ENCODE measurements at regions not wholly inside any gene's neighbourhood (a gene's known extent, or its start where the extent isn't known, plus 50 kb on each side); places are given as distances from the start of the nearest gene placed in this dataset.
A peak's percentile ranks its signal among the peaks of the same experiment; 100 is the strongest.

DNA sequence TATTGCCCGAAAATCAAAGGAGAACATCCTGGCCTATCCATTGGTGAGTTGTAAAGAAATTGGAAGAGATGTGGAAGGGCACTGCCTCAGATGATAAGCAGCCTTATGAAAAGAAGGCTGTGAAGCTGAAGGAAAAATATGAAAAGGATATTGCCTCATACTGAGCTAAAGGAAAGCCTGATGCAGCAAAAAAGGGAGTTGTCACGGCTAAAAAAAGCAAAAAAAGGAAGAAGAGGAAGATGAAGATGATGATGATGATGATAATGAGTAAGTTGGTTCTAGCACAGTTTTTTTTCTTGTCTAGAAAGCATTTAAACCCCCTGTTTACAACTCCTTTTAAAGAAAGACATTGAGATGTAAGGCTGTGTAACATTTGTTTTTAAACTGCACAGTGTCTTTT, 59.8 kb upstream of the ZBED3 start:
- ChIA-PET CTCF (interaction anchor here (3.2 kb wide), 1 partner anchor 345 kb away, joined by 20 read pairs; the partner anchor contains the start of gene WDR41), POLR2A (no interaction called here)
- Mint-ChIP-seq H3K36me3 (ENCODE audit: low read depth) (no peaks in the 10 kb centered on the region), H3K4me3 (no peak overlapping the region), H3K27ac (no peak overlapping the region), H3K4me1 (peaks cover 2% of the 10 kb centered on the region), H3K27me3 (peaks cover 2% of the 10 kb centered on the region), H3K9me3 (no peaks in the 10 kb centered on the region)
- ATAC-seq (ENCODE audit: low read depth), result no peak
- no peak for DNase-seq
- intact Hi-C loops (cut with micrococcal nuclease), result no loop called here
- TF ChIP-seq, protein P1, sequence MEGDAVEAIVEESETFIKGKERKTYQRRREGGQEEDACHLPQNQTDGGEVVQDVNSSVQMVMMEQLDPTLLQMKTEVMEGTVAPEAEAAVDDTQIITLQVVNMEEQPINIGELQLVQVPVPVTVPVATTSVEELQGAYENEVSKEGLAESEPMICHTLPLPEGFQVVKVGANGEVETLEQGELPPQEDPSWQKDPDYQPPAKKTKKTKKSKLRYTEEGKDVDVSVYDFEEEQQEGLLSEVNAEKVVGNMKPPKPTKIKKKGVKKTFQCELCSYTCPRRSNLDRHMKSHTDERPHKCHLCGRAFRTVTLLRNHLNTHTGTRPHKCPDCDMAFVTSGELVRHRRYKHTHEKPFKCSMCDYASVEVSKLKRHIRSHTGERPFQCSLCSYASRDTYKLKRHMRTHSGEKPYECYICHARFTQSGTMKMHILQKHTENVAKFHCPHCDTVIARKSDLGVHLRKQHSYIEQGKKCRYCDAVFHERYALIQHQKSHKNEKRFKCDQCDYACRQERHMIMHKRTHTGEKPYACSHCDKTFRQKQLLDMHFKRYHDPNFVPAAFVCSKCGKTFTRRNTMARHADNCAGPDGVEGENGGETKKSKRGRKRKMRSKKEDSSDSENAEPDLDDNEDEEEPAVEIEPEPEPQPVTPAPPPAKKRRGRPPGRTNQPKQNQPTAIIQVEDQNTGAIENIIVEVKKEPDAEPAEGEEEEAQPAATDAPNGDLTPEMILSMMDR (IDR thresholded peaks at IDR 0.05), result no peak

DNA sequence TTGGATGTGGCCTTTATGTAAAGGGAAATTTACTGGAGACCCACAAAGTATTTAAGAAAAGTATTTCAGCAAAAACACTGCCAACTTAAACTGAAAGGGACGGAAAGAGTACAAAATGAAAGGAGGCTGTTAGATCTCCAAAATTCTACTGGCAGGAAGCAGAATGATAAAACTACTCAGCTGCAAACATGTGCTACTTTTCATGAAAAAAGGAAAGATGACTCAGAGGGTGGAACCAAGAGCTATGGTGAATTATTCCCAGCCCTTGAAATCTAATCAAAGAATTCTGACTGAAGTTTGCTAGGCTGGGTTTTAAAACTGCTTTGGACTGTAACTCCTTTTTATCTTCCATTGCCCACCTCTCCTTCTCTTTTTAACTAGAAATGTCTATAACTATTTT, 58.6 kb upstream of the ZBED3 start:
- H3K36me3 Mint-ChIP-seq (ENCODE audit: low read depth), result no peaks in the 10 kb centered on the region
- DNase-seq (no peak), ATAC-seq (ENCODE audit: low read depth) (no peak)
- H3K27ac Mint-ChIP-seq, result no peak overlapping the region
- TF ChIP-seq, protein P1 (IDR thresholded peaks at IDR 0.05), result no peak
- peaks cover 2% of the 10 kb centered on the region for H3K27me3 Mint-ChIP-seq
- no peak overlapping the region for H3K4me3 Mint-ChIP-seq
- H3K4me1 Mint-ChIP-seq, result peaks cover 2% of the 10 kb centered on the region
- ChIA-PET CTCF (interaction anchor here (2.0 to 3.2 kb wide), 2 partner anchors 8 to 347 kb away, joined by 4 to 20 read pairs; partner anchors contain the start of gene WDR41), POLR2A (no interaction called here)
- intact Hi-C loops (cut with micrococcal nuclease), result loop anchor here (2.0 kb wide), 1 partner anchor 863 kb away; no protein-coding TSS in a partner anchor
- no peaks in the 10 kb centered on the region for H3K9me3 Mint-ChIP-seq

DNA sequence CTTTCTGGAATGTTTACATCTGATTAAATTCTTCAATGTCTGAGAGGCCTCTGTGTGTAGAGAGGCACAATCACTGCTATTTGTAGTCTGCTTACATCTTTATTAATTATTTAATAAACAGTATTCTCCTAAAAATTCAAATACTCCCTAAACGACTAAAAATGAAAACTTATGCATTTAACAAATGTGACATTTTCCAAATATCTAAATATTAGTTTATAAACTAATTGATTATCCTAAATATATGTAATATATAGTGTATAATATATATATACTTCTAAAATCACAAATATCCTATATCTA, 57.7 kb upstream of the ZBED3 start:
- POLR2A ChIA-PET, result no interaction called here

DNA sequence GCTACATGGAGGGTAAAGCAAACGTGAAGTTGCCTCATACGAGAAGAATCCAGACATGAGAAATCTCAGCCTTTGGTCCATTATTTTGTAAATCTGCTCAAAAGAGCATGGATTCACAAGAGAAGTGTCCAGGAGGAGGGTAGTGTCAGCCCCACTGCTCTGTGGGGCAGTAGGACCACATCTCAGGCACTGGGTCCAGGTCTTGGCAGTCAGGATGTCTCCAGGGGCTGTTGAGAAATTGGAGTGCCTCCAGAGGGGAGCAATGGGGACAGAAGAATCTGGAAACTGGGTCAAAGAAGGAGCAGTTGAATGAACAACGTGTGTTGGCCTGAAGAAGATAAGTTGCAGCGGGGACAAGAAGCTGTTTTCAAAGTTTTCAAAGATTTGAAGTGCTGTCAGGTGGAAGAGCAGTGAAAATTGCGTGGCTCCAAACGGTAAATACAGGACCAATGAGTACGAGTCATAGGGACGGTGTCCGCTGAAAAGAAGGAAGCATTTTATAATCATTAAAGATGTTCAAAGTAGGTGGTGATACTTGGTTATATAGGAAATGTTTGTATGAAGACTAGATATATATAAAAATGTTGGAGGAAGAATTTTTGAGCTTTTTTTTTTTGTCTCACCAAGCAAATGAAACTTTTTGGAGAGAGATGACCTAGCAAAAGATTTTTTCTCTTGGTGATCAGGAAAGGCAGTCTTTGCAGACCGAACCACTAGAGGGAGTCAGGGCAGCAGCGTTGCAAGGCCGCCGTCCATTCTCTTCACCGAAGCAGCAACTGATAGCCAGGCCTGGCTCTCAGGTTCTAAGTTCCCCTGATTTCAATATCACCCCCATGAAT, 57.1 kb upstream of the ZBED3 start:
- Mint-ChIP-seq H3K4me3 (no peak overlapping the region), H3K27ac (no peak overlapping the region), H3K36me3 (ENCODE audit: low read depth) (no peaks in the 10 kb centered on the region), H3K4me1 (peaks cover 2% of the 10 kb centered on the region), H3K27me3 (peaks cover 2% of the 10 kb centered on the region), H3K9me3 (no peaks in the 10 kb centered on the region)
- POLR2A ChIA-PET, result no interaction called here
- peak; percentile 65 for ATAC-seq (ENCODE audit: low read depth)
- TF ChIP-seq, protein P1 (IDR thresholded peaks at IDR 0.05), result no peak
- DNase-seq, result no peak
- intact Hi-C loops (cut with micrococcal nuclease), result loop anchor here (1.0 to 5.0 kb wide), 7 partner anchors 276 to 1125 kb away; partner anchors contain the start of gene WDR41
- CTCF ChIA-PET, result interaction anchor here (0.7 to 3.2 kb wide), 5 partner anchors 10 to 348 kb away, joined by 3 to 20 read pairs (median 4); partner anchors contain the start of gene WDR41

More for the DNA sequence above, 57.7 kb upstream of the ZBED3 start:
- DNase-seq (no peak), ATAC-seq (ENCODE audit: low read depth) (no peak)
- Mint-ChIP-seq H3K4me1 (peaks cover 2% of the 10 kb centered on the region), H3K9me3 (no peaks in the 10 kb centered on the region), H3K4me3 (no peak overlapping the region), H3K36me3 (ENCODE audit: low read depth) (no peaks in the 10 kb centered on the region), H3K27ac (no peak overlapping the region), H3K27me3 (peaks cover 2% of the 10 kb centered on the region)
- intact Hi-C loops (cut with micrococcal nuclease), result loop anchor here (1.0 to 5.0 kb wide), 7 partner anchors 276 to 1125 kb away; partner anchors contain the start of gene WDR41
- CTCF ChIA-PET, result interaction anchor here (1.0 to 3.2 kb wide), 3 partner anchors 9 to 348 kb away, joined by 3 to 20 read pairs (median 4); partner anchors contain the start of gene WDR41
- TF ChIP-seq, protein P1 (IDR thresholded peaks at IDR 0.05), result no peak

DNA sequence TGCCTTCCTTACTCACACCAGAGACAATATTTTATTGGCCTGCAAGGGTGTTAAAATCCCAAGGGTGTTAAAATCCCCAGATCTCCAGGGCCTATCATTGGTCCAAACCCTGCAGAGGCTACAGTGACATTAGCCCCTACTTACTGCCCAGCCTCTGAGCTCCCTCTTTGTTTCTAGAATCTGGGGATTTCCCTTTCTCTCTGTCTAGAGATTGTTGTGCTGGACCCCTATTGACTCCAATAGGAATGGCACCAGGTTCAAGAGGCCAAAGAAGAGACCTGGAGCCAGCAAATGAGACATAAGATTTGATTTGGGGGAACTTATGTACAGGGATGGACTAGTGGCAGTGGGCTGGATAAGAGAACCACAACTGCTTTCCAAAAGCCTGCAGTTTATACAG, 53.3 kb upstream of the ZBED3 start:
- TF ChIP-seq, protein P1 (IDR thresholded peaks at IDR 0.05), result no peak
- ATAC-seq (ENCODE audit: low read depth), result no peak
- H3K36me3 Mint-ChIP-seq (ENCODE audit: low read depth), result no peaks in the 10 kb centered on the region
- peaks cover 2% of the 10 kb centered on the region for H3K27me3 Mint-ChIP-seq
- CTCF ChIA-PET, result no interaction called here
- POLR2A ChIA-PET, result no interaction called here
- no peaks in the 10 kb centered on the region for H3K9me3 Mint-ChIP-seq
- no peak overlapping the region for H3K27ac Mint-ChIP-seq
- H3K4me3 Mint-ChIP-seq, result no peak overlapping the region
- intact Hi-C loops (cut with micrococcal nuclease), result loop anchor here (5.0 kb wide), 2 partner anchors 297 to 492 kb away; no protein-coding TSS in a partner anchor
- H3K4me1 Mint-ChIP-seq, result peaks cover 2% of the 10 kb centered on the region
- DNase-seq, result no peak

Data from activated B cell treated with CpG ODN at 0.5 μM for 24 hours (primary cell).